Tibial nerve (tissue), 4 donors: ENCODE measurements at regions not wholly inside any gene's neighbourhood (a gene's known extent, or its start where the extent isn't known, plus 50 kb on each side); places are given as distances from the start of the nearest gene placed in this dataset.

Experiments used
- DNase-seq, 2 donors: peaks; one replicate each; pipeline ENCODE4 v3.0.0-alpha.2; 2019; ENCODE audit warnings: low spot score in 2 of 2
- H3K27ac ChIP-seq, 4 donors: fragments of 200-600 bp; sonication (generic) in 3 of 4; one replicate each; pipeline ENCODE4 v1.5.1; 2017 to 2019; ENCODE audit warnings: mild to moderate bottlenecking in 1 of 4
- H3K27me3 ChIP-seq, 2 donors: fragments of 200-600 bp; sonication (generic) in 1 of 2; one replicate each; pipeline versions ENCODE4 v1.5.1 to v1.6.0; 2017 to 2019
- H3K36me3 ChIP-seq, 3 donors: fragments of 200-600 bp; sonication (generic); one replicate each; pipeline ENCODE4 v1.5.1; 2018 to 2019
- H3K4me1 ChIP-seq, 4 donors: fragments of 200-600 bp; sonication (generic) in 3 of 4; one replicate each; pipeline ENCODE4 v1.5.1; 2017 to 2019
- H3K4me3 ChIP-seq, 4 donors: fragments of 200-600 bp; sonication (generic) in 3 of 4; one replicate each; pipeline ENCODE4 v1.5.1; 2017 to 2019; ENCODE audit warnings: mild to moderate bottlenecking in 1 of 4, moderate library complexity in 1 of 4
- H3K9me3 ChIP-seq, 4 donors: fragments of 200-600 bp; sonication (generic) in 3 of 4; one replicate each; pipeline ENCODE4 v1.5.1; 2017 to 2019
- CTCF ChIP-seq, 5 experiments: fragments of 200-600 bp in 3 of 5; fragments of 450-650 bp in 2 of 5; sonication (generic) in 3 of 5; IDR thresholded peaks; one replicate each; pipeline ENCODE4 v1.5.1; 2016 to 2019; ENCODE audit warnings: antibody characterized with exemption in 5 of 5, mild to moderate bottlenecking in 3 of 5, moderate library complexity in 2 of 5
- EP300 ChIP-seq, 2 donors: sonication (generic); formaldehyde crosslinking; IDR thresholded peaks; one replicate each; pipeline ENCODE4 v1.6.1; 2017; ENCODE audit warnings: antibody characterized with exemption in 2 of 2, mild to moderate bottlenecking in 1 of 2
- POLR2A ChIP-seq, 2 donors: fragments of 450-650 bp; IDR thresholded peaks; one replicate each; pipeline ENCODE4 v1.6.1; 2017; ENCODE audit warnings: antibody characterized with exemption in 2 of 2, mild to moderate bottlenecking in 2 of 2, moderate library complexity in 2 of 2
- WGBS, 2 donors: methylation state at CpG; one replicate each; pipeline ENCODE4 v1.1.5; 2018; 5-methylcytosine and 5-hydroxymethylcytosine counted together

GRCh38 chr4:183563874-183564273 is 59.0 kb downstream of the ING2 start:
- TF ChIP-seq EP300 (IDR thresholded peaks at IDR 0.05) (no peak), CTCF (IDR thresholded peaks at IDR 0.05) (no peak), POLR2A (IDR thresholded peaks at IDR 0.05) (no peak)
- no peaks in the 10 kb centered on the region for H3K36me3 ChIP-seq
- WGBS, 2 donors: 50 to 58% methylated on average over 5 of the region's 5 CpGs
- no peak overlapping the region for H3K4me3 ChIP-seq
- H3K27ac ChIP-seq: no peak overlapping the region
- no peaks in the 10 kb centered on the region for H3K9me3 ChIP-seq
- DNase-seq: peak in 1 of 2 donors; percentile 34
- no peaks in the 10 kb centered on the region for H3K27me3 ChIP-seq
- no peaks in the 10 kb centered on the region for H3K4me1 ChIP-seq

- 36 to 38% methylated on average over 10 of the region's 10 CpGs for WGBS, 2 donors
- Histone ChIP-seq H3K4me3 (no peak overlapping the region), H3K27me3 (no peaks in the 10 kb centered on the region), H3K27ac (no peak overlapping the region), H3K9me3 (no peaks in the 10 kb centered on the region), H3K4me1 (no peaks in the 10 kb centered on the region), H3K36me3 (no peaks in the 10 kb centered on the region)
- TF ChIP-seq CTCF (IDR thresholded peaks at IDR 0.05) (no peak), EP300 (IDR thresholded peaks at IDR 0.05) (no peak), POLR2A (IDR thresholded peaks at IDR 0.05) (no peak)
- DNase-seq: no peak
Measured at GRCh38 chr4:183571350-183571941, 66.6 kb downstream of the ING2 start.

- TF ChIP-seq POLR2A (IDR thresholded peaks at IDR 0.05): no peak
- no peak for TF ChIP-seq EP300 (IDR thresholded peaks at IDR 0.05)
- TF ChIP-seq CTCF (IDR thresholded peaks at IDR 0.05): no peak
- H3K4me3 ChIP-seq: no peak overlapping the region
- no peak for DNase-seq
- no peak overlapping the region for H3K27ac ChIP-seq
- H3K36me3 ChIP-seq: no peaks in the 10 kb centered on the region
- H3K27me3 ChIP-seq: no peaks in the 10 kb centered on the region
- H3K9me3 ChIP-seq: peaks cover 0 to 6% (median 0%) of the 10 kb centered on the region in 4 donors
- 71 to 72% methylated on average over 6 of the region's 6 CpGs for WGBS, 2 donors
- no peaks in the 10 kb centered on the region for H3K4me1 ChIP-seq
Measured at GRCh38 chr4:183576701-183577404, 72.0 kb downstream of the ING2 start.

GRCh38 chr4:183580370-183580769 is 75.5 kb downstream of the ING2 start:
- no peak overlapping the region for H3K4me3 ChIP-seq

More at GRCh38 chr4:183580370-183580769, 75.5 kb downstream of the ING2 start:
- H3K27ac ChIP-seq: no peak overlapping the region
- TF ChIP-seq POLR2A (IDR thresholded peaks at IDR 0.05): no peak
- TF ChIP-seq EP300 (IDR thresholded peaks at IDR 0.05): no peak
- no peak for TF ChIP-seq CTCF (IDR thresholded peaks at IDR 0.05)
- WGBS, 2 donors: 76 to 92% methylated on average over 3 of the region's 3 CpGs
- peaks cover 0 to 6% (median 0%) of the 10 kb centered on the region in 4 donors for H3K9me3 ChIP-seq
- H3K27me3 ChIP-seq: no peaks in the 10 kb centered on the region
- no peaks in the 10 kb centered on the region for H3K4me1 ChIP-seq
- no peaks in the 10 kb centered on the region for H3K36me3 ChIP-seq
- DNase-seq: no peak
